DMS79 (cell line): ENCODE measurements at regions not wholly inside any gene's neighbourhood (a gene's known extent, or its start where the extent isn't known, plus 50 kb on each side); places are given as distances from the start of the nearest gene placed in this dataset.

Experiments used
- DNase-seq: peaks from one replicate; lab custom pipeline; 2025; lab: John Stamatoyannopoulos, UW

DNA sequence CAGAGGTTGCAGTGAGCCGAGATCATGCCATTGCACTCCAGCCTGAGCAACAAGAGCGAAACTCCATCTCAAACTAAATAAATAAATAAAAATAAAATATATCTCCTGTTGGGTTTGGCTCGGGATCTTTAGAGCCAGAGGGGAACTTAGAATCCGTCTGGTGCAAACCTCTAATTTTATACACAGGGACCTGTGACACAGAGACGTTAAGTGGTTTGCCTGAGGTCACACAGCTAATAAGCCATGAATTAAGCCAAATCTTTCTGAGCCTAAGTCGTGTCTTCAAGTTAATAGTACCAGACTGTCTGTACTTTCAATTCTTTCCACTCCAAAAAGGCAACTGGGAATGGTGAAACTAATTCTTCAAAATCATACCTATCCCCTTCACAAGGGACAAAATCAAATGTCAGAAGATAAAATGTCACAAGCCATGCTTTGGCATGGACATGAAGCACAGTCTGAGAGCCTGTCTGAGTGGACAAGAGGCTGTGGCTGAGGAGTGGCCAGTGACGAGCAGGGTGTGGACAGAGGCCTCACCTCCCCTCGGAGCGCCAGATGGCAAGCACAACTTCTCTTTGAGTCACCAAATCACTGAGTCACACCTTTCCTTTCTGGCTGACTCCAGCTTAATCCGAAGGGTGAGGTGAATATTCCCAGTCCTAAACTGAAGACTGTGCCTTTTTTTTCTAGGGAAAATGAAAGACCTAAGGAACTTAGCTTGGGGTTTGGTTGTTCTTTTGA, 177.4 kb downstream of the TFAP2A start:
- DNase-seq: no peak

GRCh38 chr6:10235344-10235743, 179.5 kb downstream of the TFAP2A start:
- DNase-seq: no peak

DNA sequence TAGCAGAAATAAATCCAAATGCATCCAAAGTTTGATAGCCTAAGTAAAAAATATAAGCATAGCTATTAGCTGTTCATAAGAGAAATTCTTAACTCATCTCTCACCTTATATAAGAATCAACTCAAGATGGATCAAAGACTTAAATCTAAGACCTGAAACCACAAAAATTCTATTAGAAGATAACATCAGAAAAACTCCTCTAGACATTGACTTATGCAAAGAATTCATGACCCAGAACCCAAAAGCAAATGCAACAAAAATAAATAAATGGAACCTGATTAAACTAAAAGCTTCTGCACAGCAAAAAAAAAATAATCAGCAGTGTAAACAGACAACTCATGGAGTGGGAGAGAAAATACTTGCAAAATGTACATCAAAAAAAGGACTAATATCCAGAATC, 184.3 kb downstream of the TFAP2A start:
- DNase-seq: no peak

- no peak for DNase-seq
These were observed 191.0 kb downstream of the TFAP2A start for GRCh38 chr6:10223841-10224240.

- DNase-seq: no peak
These were observed 193.7 kb downstream of the TFAP2A start for GRCh38 chr6:10221178-10221577.

DNA sequence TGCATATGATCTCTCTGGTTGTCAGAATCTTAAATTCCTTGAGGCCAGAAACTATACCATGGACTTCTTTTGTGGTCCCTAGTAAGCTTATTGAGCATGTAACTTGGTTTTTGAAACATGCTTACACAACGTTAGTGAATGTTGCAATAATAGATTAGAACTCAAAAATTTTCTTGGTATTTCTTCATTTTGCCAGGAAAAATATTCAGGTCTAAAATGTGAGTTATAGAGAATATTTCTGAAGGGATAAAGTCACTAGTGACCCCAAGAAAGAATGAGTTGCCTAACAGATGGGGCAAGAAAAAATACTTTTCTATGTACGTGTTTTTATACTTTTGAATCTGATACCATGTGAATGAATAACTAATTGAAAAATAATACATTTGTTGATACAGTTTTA, 195.4 kb downstream of the TFAP2A start:
- no peak for DNase-seq

- DNase-seq: no peak
These were observed 197.8 kb downstream of the TFAP2A start for GRCh38 chr6:10217111-10217510.

DNA sequence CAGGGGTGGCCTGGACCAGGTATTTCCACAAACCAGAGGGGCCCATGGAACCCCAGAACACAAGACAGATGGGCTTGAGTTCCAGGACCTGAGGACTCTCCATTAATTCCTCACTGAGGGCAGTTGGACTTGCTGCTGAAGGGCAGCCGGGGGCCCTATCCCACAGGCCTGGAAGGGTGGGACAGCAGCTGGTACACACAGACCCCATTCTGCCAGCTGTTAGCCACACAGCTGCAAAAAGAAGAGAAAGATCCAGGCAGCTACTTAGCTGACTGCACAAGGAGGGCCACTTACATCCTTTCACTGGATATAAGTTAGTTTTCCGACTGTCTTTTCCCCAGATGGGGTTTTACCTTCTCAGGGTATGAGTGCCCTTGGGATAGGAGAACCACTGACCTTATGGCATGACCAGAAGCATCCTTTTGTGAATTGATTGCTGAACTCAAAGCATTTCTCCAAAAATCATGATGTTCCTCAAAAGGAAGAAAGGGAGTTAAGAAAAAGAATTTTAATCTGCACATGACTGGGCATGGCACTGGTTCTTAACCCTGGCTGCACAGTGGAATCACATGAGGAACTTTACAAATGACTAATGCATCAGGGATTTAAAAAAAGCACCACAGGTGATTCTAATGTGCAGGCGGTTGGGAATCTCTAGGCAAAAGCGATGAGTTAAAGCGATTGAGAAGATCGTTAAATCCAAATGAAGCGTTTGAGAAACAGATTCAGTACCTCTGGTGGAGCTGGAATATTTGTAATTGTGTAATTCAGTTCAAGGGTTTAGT, 199.4 kb downstream of the TFAP2A start:
- no peak for DNase-seq

GRCh38 chr6:10210052-10210451, 204.8 kb downstream of the TFAP2A start:
- no peak for DNase-seq

- DNase-seq: no peak
These were observed 209.0 kb downstream of the TFAP2A start for GRCh38 chr6:10205892-10206291.

GRCh38 chr6:10205120-10205519, 209.8 kb downstream of the TFAP2A start:
- DNase-seq: no peak

GRCh38 chr6:10203651-10204050, 211.2 kb downstream of the TFAP2A start:
- DNase-seq: no peak

DNA sequence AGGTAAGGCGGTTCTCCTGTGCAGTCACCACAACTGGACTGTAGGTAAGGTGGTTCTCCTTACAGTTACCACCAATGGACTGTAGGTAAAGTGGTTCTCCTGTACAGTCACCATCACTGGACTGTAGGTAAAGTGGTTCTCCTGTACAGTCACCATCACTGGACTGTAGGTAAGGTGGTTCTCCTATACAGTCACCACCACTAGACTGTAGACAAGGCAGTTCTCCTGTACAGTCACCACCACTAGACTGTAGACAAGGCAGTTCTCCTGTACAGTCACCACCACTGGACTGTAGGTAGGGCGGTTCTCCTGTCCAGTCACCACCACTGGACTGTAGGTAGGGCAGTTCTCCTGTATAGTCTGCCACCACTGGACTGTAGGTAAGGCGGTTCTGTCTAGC, 212.3 kb downstream of the TFAP2A start:
- DNase-seq: no peak

DNA sequence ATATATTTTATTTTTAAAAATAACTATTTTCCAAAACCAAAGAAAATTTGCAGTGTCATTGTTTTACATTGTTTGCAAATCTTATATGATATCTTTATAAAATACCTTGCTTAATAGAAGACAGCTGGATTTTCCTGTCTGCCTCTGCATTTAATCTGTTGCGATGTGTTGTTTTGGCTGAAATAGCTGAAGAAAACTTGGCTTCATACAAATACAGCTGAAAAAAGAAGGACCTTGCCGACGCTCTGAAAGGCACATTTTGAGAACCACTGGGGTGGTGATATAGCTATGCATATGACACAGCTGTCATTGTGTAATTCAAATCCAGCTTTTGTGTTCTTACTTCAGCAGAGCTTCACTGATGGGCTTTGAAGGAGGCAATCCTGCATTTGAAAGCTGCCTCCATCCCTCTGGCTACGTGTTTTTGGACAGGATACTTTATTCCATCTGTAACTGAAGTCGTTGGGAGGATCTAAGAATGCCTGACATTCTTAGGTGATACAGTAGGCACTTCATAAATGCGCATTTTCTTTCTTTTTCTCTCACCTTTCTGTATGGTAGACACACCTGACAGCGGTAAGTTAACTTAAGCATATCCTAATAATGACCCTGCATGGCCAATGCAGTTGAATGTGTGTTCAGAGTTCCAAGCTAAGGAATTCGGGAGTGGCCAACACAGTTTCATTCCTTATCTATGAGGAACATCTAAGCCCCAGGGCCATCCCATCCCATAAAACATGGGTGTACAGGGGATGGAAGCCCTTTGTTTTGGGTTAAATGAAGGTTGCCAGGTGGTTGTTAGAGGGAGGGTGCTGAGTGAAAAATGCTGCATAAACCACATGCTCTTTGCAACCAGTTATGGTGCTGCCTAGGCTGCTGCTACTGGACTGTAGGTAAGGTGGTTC, 213.0 kb downstream of the TFAP2A start:
- DNase-seq: no peak

GRCh38 chr6:10196090-10196489, 218.8 kb downstream of the TFAP2A start:
- DNase-seq: no peak

GRCh38 chr6:10194816-10195672, 219.8 kb downstream of the TFAP2A start:
- no peak for DNase-seq

- DNase-seq: no peak
These were observed 221.6 kb downstream of the TFAP2A start for GRCh38 chr6:10193321-10193720.

- DNase-seq: no peak
These were observed 224.8 kb downstream of the TFAP2A start for GRCh38 chr6:10190042-10190441.

DNA sequence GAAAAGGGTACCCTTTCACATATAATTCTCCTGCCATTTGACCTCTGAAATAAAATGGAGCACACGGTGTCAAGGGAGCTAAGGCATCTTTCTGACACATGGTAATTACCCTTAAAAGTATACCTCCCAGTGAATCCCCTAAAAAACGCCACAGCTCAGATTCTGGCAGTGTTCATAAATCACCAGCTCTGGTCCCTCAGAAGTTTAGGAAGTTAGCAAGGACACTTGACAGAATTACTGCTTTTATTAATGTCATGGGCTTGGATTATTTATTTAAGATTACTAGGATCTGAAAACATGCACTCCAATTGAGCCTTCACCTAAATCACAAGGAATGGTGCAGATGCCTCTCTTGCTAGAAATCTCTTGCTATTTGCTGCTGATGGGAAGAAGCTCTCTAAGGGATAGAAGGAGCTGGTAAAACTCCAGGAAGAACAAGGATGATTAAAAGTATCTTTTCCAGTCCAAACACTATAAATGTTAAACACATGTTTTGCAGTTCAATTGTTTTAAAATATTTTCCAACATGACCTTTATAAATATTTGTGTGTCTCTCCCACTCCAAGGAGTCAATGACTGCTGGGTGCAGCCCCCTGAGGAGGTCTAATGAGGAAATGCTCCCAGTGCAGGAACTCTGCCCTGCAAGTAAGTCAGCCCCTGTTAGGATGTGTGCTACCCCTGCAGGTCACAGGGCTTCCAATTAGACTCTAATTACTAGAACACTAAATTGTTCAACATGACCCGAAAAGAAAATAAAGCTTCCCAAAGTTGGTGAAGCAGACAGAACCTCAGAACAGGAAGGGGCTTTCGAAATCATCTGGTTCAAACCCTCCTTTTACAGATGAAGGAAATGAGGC, 230.3 kb downstream of the TFAP2A start:
- DNase-seq: no peak
